GM18909 (cell line): ENCODE measurements at regions not wholly inside any gene's neighbourhood (a gene's known extent, or its start where the extent isn't known, plus 50 kb on each side); places are given as distances from the start of the nearest gene placed in this dataset.
A peak's percentile ranks its signal among the peaks of the same experiment; 100 is the strongest.
"Not testable (repeated sequence)": the region's sequence is repeated elsewhere in the genome, so short reads cannot be mapped to it uniquely, and the experiment has no call there.

Source experiments
- ATAC-seq: cut with Tn5 transposase; IDR thresholded peaks from one replicate; pipeline ENCODE4 v1.9.1; 2021; ENCODE audit warnings: mild to moderate bottlenecking; ENCODE audit not compliant: unreplicated experiment, poor library complexity

- ATAC-seq: no peak
Measured at GRCh38 chr5:91976451-91976850, 593.3 kb upstream of the ARRDC3 start.

GRCh38 chr5:91963166-91963565, 580.0 kb upstream of the ARRDC3 start:
- no peak for ATAC-seq

- ATAC-seq: no peak
Measured at GRCh38 chr5:91957666-91958065, 574.5 kb upstream of the ARRDC3 start.

- no peak for ATAC-seq
Measured at GRCh38 chr5:91956738-91957137, 573.6 kb upstream of the ARRDC3 start.

GRCh38 chr5:91955610-91956009, 572.5 kb upstream of the ARRDC3 start:
- no peak for ATAC-seq

GRCh38 chr5:91954136-91954535, 571.0 kb upstream of the ARRDC3 start:
- ATAC-seq: no peak

- no peak for ATAC-seq
Measured at GRCh38 chr5:91950328-91950727, 567.2 kb upstream of the ARRDC3 start.

GRCh38 chr5:91946870-91947269, 563.8 kb upstream of the ARRDC3 start:
- no peak for ATAC-seq

- no peak for ATAC-seq
Measured at GRCh38 chr5:91941588-91941987, 558.5 kb upstream of the ARRDC3 start.

- ATAC-seq: no peak
Measured at GRCh38 chr5:91938441-91938840, 555.3 kb upstream of the ARRDC3 start.

- no peak for ATAC-seq
Measured at GRCh38 chr5:91937121-91937520, 554.0 kb upstream of the ARRDC3 start.

- peak; percentile 14 for ATAC-seq
Measured at GRCh38 chr5:91929522-91929817, 546.4 kb upstream of the ARRDC3 start.

GRCh38 chr5:91928754-91929521, 545.8 kb upstream of the ARRDC3 start:
- peak; percentile 53 for ATAC-seq

- no peak for ATAC-seq
Measured at GRCh38 chr5:91927439-91927838, 544.3 kb upstream of the ARRDC3 start.

- no peak for ATAC-seq
Measured at GRCh38 chr5:91925249-91925648, 542.1 kb upstream of the ARRDC3 start.

- ATAC-seq: not testable (repeated sequence)
Measured at GRCh38 chr5:91917037-91917814, 534.1 kb upstream of the ARRDC3 start.

GRCh38 chr5:91910655-91911054, 527.5 kb upstream of the ARRDC3 start:
- no peak for ATAC-seq

- no peak for ATAC-seq
Measured at GRCh38 chr5:91910247-91910646, 527.1 kb upstream of the ARRDC3 start.

- no peak for ATAC-seq
Measured at GRCh38 chr5:91906494-91906893, 523.4 kb upstream of the ARRDC3 start.

GRCh38 chr5:91906027-91906426, 522.9 kb upstream of the ARRDC3 start:
- no peak for ATAC-seq

- no peak for ATAC-seq
Measured at GRCh38 chr5:91898898-91899297, 515.8 kb upstream of the ARRDC3 start.

- no peak for ATAC-seq
Measured at GRCh38 chr5:91898019-91898418, 514.9 kb upstream of the ARRDC3 start.
